BLaER1 (cell line): ENCODE measurements at regions not wholly inside any gene's neighbourhood (a gene's known extent, or its start where the extent isn't known, plus 50 kb on each side); places are given as distances from the start of the nearest gene placed in this dataset.
"Not testable (repeated sequence)": the region's sequence is repeated elsewhere in the genome, so short reads cannot be mapped to it uniquely, and the experiment has no call there.

ENCODE experiments used
- H3K27ac ChIP-seq: shearing (Covaris generic); formaldehyde crosslinking; 2 replicates; pipeline ENCODE4 v1.8.1; 2022
- H3K27me3 ChIP-seq: shearing (Covaris generic); formaldehyde crosslinking; 2 replicates; pipeline ENCODE4 v1.8.1; 2022
- H3K36me3 ChIP-seq: shearing (Covaris generic); formaldehyde crosslinking; 2 replicates; pipeline ENCODE4 v1.8.1; 2022
- H3K4me1 ChIP-seq: shearing (Covaris generic); formaldehyde crosslinking; 2 replicates; pipeline ENCODE4 v1.8.1; 2022
- H3K4me2 ChIP-seq: shearing (Covaris generic); formaldehyde crosslinking; 2 replicates; pipeline ENCODE4 v1.8.1; 2022
- H3K4me3 ChIP-seq: shearing (Covaris generic); formaldehyde crosslinking; 2 replicates; pipeline ENCODE4 v1.8.1; 2022
- H3K9ac ChIP-seq: shearing (Covaris generic); formaldehyde crosslinking; 2 replicates; pipeline ENCODE4 v1.8.1; 2022
- H3K9me3 ChIP-seq: shearing (Covaris generic); formaldehyde crosslinking; 2 replicates; pipeline ENCODE4 v1.8.1; 2022
- H4K20me1 ChIP-seq: shearing (Covaris generic); formaldehyde crosslinking; 2 replicates; pipeline ENCODE4 v1.8.1; 2022
- Cebpa-rat ChIP-seq: shearing (Covaris generic); IDR thresholded peaks from 2 replicates; pipeline ENCODE4 v1.8.1; 2022

- Histone ChIP-seq H3K4me2 (no peak overlapping the region), H3K27me3 (no peaks in the 10 kb centered on the region), H3K27ac (no peak overlapping the region), H3K9ac (no peak overlapping the region), H4K20me1 (no peaks in the 10 kb centered on the region), H3K4me3 (no peak overlapping the region), H3K9me3 (no peaks in the 10 kb centered on the region; the same call in 1 of the 2 replicates), H3K36me3 (no peaks in the 10 kb centered on the region), H3K4me1 (peaks cover 11% of the 10 kb centered on the region; the same call in 1 of the 2 replicates)
- no peak for TF ChIP-seq Cebpa-rat
Observed at GRCh38 chr2:150204451-150204850, 283.0 kb downstream of the RND3 start.

DNA sequence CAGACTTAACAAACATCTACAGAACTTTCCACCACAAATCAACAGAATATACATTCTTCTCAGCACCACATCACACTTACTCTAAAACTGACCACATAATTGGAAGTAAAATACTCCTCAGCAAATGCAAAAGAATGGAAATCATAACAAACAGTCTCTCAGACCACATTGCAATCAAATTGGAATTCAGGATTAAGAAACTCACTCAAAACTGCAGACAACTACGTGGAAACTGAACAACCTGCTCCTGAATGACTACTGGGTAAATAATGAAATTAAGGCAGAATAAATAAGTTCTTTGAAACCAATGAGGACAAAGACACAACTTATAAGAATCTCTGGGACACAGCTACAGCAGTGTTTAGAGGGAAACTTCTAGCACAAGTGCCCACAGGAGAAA is 292.7 kb downstream of the RND3 start:
- not testable (repeated sequence) for H4K20me1 ChIP-seq, H3K27me3 ChIP-seq, H3K4me3 ChIP-seq, H3K27ac ChIP-seq, H3K36me3 ChIP-seq, H3K4me2 ChIP-seq, H3K9ac ChIP-seq
- peaks cover 12% of the 10 kb centered on the region for H3K4me1 ChIP-seq
- peaks cover 14% of the 10 kb centered on the region; the same call in 1 of the 2 replicates for H3K9me3 ChIP-seq

DNA sequence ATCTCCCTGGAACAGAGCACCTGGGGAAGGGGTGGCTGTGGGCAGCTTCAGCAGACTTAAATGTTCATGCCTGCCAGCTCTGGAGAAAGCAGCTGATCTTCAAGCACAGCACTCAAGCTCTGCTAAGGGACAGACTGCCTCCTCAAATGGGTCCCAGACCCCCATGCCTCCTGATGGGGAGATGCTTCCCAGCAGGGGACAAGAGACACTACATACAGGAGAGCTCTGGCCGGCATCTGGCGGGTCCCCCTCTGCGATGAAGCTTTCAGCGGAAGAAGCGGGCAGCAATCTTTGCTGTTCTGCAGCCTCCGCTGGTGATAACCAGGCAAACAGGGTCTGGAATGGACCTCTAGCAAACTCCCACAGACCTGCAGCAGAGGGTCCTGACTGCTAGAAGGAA is 294.8 kb downstream of the RND3 start:
- Histone ChIP-seq H3K9ac (no peak overlapping the region), H3K36me3 (no peaks in the 10 kb centered on the region), H3K9me3 (peaks cover 14% of the 10 kb centered on the region; the same call in 1 of the 2 replicates), H3K27ac (no peak overlapping the region), H3K4me1 (peaks cover 12% of the 10 kb centered on the region), H4K20me1 (no peaks in the 10 kb centered on the region), H3K4me2 (no peak overlapping the region), H3K4me3 (no peak overlapping the region), H3K27me3 (no peaks in the 10 kb centered on the region)
- TF ChIP-seq Cebpa-rat, result no peak

- no peak overlapping the region for H3K27ac ChIP-seq
- H4K20me1 ChIP-seq, result no peaks in the 10 kb centered on the region
- H3K9me3 ChIP-seq, result peaks cover 19% of the 10 kb centered on the region
- H3K4me3 ChIP-seq, result no peak overlapping the region
- no peaks in the 10 kb centered on the region for H3K36me3 ChIP-seq
- peak overlapping the region; percentile 31 for H3K4me2 ChIP-seq
- H3K4me1 ChIP-seq, result peaks cover 12% of the 10 kb centered on the region
- H3K27me3 ChIP-seq, result no peaks in the 10 kb centered on the region
- H3K9ac ChIP-seq, result no peak overlapping the region
- TF ChIP-seq Cebpa-rat, result no peak
Observed at GRCh38 chr2:150191349-150191748, 296.1 kb downstream of the RND3 start.

GRCh38 chr2:150190546-150190945 is 296.9 kb downstream of the RND3 start:
- Histone ChIP-seq H3K9me3 (peaks cover 17% of the 10 kb centered on the region), H3K4me2 (peak overlapping the region; percentile 31), H3K4me1 (peaks cover 12% of the 10 kb centered on the region), H3K9ac (no peak overlapping the region), H3K27ac (no peak overlapping the region), H3K36me3 (no peaks in the 10 kb centered on the region), H4K20me1 (no peaks in the 10 kb centered on the region), H3K27me3 (no peaks in the 10 kb centered on the region), H3K4me3 (no peak overlapping the region)
- TF ChIP-seq Cebpa-rat, result no peak

DNA sequence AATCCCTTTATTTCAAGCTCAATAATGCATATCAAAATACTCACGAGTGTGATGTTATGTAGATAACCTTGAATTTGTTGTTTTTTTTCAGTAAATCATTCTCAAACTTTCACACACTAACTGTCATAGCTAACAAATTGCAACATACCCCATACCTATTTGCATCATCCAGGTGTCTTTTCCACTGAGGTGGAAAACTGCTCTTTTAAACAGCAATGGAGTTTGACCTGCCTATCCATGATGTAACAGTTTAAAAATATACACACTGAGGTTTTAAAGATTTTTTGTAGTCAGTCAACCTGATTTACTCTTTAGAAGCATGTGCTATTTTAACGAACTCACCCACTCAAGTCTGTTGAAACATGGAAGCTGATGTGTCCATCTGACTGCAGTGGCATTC is 298.7 kb downstream of the RND3 start:
- peaks cover 17% of the 10 kb centered on the region for H3K9me3 ChIP-seq
- H3K4me3 ChIP-seq, result no peak overlapping the region
- no peaks in the 10 kb centered on the region for H4K20me1 ChIP-seq
- no peak overlapping the region for H3K4me2 ChIP-seq
- H3K27me3 ChIP-seq, result no peaks in the 10 kb centered on the region
- no peaks in the 10 kb centered on the region for H3K36me3 ChIP-seq
- no peak overlapping the region for H3K27ac ChIP-seq
- peaks cover 12% of the 10 kb centered on the region for H3K4me1 ChIP-seq
- H3K9ac ChIP-seq, result no peak overlapping the region
- no peak for TF ChIP-seq Cebpa-rat

GRCh38 chr2:150188177-150188576 is 299.3 kb downstream of the RND3 start:
- no peak overlapping the region for H3K9ac ChIP-seq
- H3K36me3 ChIP-seq, result no peaks in the 10 kb centered on the region
- TF ChIP-seq Cebpa-rat, result no peak
- H3K4me2 ChIP-seq, result no peak overlapping the region
- no peak overlapping the region for H3K27ac ChIP-seq
- H3K27me3 ChIP-seq, result no peaks in the 10 kb centered on the region
- H3K9me3 ChIP-seq, result peaks cover 17% of the 10 kb centered on the region
- H3K4me1 ChIP-seq, result peaks cover 12% of the 10 kb centered on the region
- no peaks in the 10 kb centered on the region for H4K20me1 ChIP-seq
- H3K4me3 ChIP-seq, result no peak overlapping the region

- Histone ChIP-seq H3K4me3 (no peak overlapping the region), H3K36me3 (no peaks in the 10 kb centered on the region), H3K4me1 (peaks cover 9% of the 10 kb centered on the region), H3K27ac (no peak overlapping the region), H3K4me2 (peak overlapping the region; percentile 32), H3K9ac (no peak overlapping the region), H3K9me3 (peaks cover 8% of the 10 kb centered on the region), H4K20me1 (no peaks in the 10 kb centered on the region), H3K27me3 (no peaks in the 10 kb centered on the region)
- TF ChIP-seq Cebpa-rat, result no peak
Observed at GRCh38 chr2:150182566-150183235, 304.8 kb downstream of the RND3 start.

DNA sequence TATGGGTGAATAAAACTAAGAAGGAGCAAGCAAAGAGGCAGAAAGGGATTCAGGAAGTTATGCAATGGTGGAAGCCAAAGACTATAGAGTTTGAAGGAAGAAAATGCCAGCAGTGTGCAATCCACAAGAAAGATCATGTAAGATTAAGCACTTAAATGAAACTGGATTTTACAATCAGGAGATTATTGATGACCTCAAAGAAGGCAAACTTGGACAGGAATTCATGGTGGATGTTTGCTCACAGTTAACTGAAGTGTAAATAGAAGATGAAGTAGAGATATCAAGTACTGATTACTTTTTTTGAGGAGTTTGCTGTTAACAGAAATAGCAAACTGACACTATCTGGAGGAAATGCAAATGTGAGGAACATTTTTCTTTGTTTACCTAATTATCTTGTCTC is 308.9 kb downstream of the RND3 start:
- H3K27me3 ChIP-seq, result no peaks in the 10 kb centered on the region
- no peak for TF ChIP-seq Cebpa-rat
- H3K9ac ChIP-seq, result no peak overlapping the region
- no peaks in the 10 kb centered on the region for H3K36me3 ChIP-seq
- H3K4me2 ChIP-seq, result no peak overlapping the region
- H4K20me1 ChIP-seq, result no peaks in the 10 kb centered on the region
- H3K27ac ChIP-seq, result no peak overlapping the region
- H3K9me3 ChIP-seq, result no peaks in the 10 kb centered on the region
- H3K4me1 ChIP-seq, result peaks cover 9% of the 10 kb centered on the region
- H3K4me3 ChIP-seq, result no peak overlapping the region

DNA sequence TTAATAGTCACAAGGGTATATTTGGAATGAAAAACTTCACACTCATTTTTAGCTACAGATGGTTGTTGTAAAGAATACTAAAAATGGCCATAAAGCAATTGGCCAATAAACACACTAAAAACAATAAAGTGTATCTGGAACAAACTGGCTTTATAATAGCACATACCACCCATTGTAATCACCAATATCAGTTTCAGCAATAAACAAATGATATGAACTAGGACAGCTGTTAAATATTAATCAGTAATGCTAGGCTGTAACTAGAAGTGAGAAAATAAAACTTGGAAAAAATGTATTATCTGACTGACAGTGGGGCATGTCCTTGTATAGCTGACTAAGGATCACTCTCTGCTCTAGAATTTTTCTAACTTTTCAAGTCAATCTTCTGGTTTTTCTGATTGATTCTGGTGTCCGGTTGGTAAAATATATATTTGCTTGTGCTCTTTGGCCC is 312.5 kb downstream of the RND3 start:
- no peaks in the 10 kb centered on the region for H4K20me1 ChIP-seq
- TF ChIP-seq Cebpa-rat, result no peak
- no peak overlapping the region for H3K4me2 ChIP-seq
- no peak overlapping the region for H3K27ac ChIP-seq
- peaks cover 13% of the 10 kb centered on the region for H3K9me3 ChIP-seq
- no peak overlapping the region for H3K9ac ChIP-seq
- no peaks in the 10 kb centered on the region for H3K27me3 ChIP-seq
- H3K36me3 ChIP-seq, result no peaks in the 10 kb centered on the region
- no peak overlapping the region for H3K4me3 ChIP-seq
- H3K4me1 ChIP-seq, result peaks cover 15% of the 10 kb centered on the region
